Peyer's patch (tissue), 4 donors: ENCODE measurements at regions not wholly inside any gene's neighbourhood (a gene's known extent, or its start where the extent isn't known, plus 50 kb on each side); places are given as distances from the start of the nearest gene placed in this dataset.

ENCODE experiments used
- CTCF ChIP-seq, 6 experiments: fragments of 450-650 bp in 4 of 6; fragments of 200-600 bp in 2 of 6; sonication (generic) in 1 of 6; IDR thresholded peaks; one replicate each; pipeline ENCODE4 v1.5.1; 2017 to 2019; ENCODE audit warnings: antibody characterized with exemption in 6 of 6, mild to moderate bottlenecking in 3 of 6, moderate library complexity in 1 of 6
- POLR2A ChIP-seq, 2 donors: fragments of 450-650 bp; IDR thresholded peaks; one replicate each; pipeline ENCODE4 v1.5.1; 2017; ENCODE audit warnings: antibody characterized with exemption in 2 of 2, mild to moderate bottlenecking in 2 of 2, moderate library complexity in 2 of 2

DNA sequence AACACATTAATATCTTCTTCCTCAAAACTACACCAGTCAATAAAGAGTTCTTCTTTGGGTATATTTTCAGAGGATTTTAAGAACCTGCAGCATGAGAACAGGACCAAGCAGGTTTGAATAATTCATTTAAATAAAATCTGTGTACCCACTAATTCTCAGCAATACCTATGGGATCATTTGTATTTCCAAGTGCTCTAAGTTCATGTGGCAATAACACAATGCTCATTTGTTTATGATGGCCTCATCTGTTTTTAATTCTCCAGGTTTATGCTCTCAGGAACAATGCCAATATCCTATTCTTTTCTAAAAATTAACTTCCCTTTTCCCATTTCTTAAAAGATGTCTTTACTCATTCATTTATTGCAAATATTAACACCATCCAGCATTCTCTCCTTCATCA lies 264.7 kb downstream of the METTL4 start:
- TF ChIP-seq CTCF (IDR thresholded peaks at IDR 0.05) (no peak), POLR2A (IDR thresholded peaks at IDR 0.05) (no peak)
